Ovary (tissue), 7 donors: ENCODE measurements at regions not wholly inside any gene's neighbourhood (a gene's known extent, or its start where the extent isn't known, plus 50 kb on each side); places are given as distances from the start of the nearest gene placed in this dataset.

ENCODE experiments used
- DNase-seq, 5 donors: peaks; one replicate each; pipeline ENCODE4 v3.0.0-alpha.2; 2019 to 2020
- H3K27ac ChIP-seq, 2 donors: fragments of 200-600 bp; one replicate each; pipeline versions ENCODE4 v1.5.1 to v1.8.0; 2019 to 2022
- H3K27me3 ChIP-seq: fragments of 200-600 bp; one replicate; pipeline ENCODE4 v1.8.0; 2022
- H3K36me3 ChIP-seq: fragments of 200-600 bp; sonication (generic); one replicate; pipeline ENCODE4 v1.5.1; 2019
- H3K4me1 ChIP-seq: one replicate; pipeline ENCODE4 v1.8.1; 2013; ENCODE audit warnings: mild to moderate bottlenecking, moderate library complexity; ENCODE audit not compliant: insufficient read depth
- H3K4me3 ChIP-seq: fragments of 200-600 bp; sonication (generic); one replicate; pipeline ENCODE4 v1.5.1; 2017
- H3K9me3 ChIP-seq, 2 donors: fragments of 200-600 bp in 1 of 2; sonication (generic) in 1 of 2; one replicate each; pipeline versions ENCODE4 v1.5.1 to v1.8.1; 2013 to 2019; ENCODE audit warnings: mild to moderate bottlenecking in 1 of 2, moderate library complexity in 1 of 2
- CTCF ChIP-seq, 3 donors: fragments of 450-650 bp in 2 of 3; fragments of 200-600 bp in 1 of 3; IDR thresholded peaks; one replicate each; pipeline versions ENCODE4 v1.5.1 to v1.8.0; 2016 to 2022; ENCODE audit warnings: antibody characterized with exemption in 3 of 3, mild to moderate bottlenecking in 1 of 3
- EP300 ChIP-seq: sonication (generic); formaldehyde crosslinking; IDR thresholded peaks from one replicate; pipeline ENCODE4 v1.6.1; 2017; ENCODE audit warnings: antibody characterized with exemption
- POLR2A ChIP-seq: fragments of 450-650 bp; IDR thresholded peaks from one replicate; pipeline ENCODE4 v1.6.1; 2017; ENCODE audit warnings: antibody characterized with exemption, mild to moderate bottlenecking, moderate library complexity
- WGBS, 3 donors: extraction: QIAGEN DNeasy Blood & Tissue Kit in 1 of 3; methylation state at CpG; one replicate each; pipeline versions ENCODE4 v1.1.5 to v1.1.7; 2013 to 2017; 5-methylcytosine and 5-hydroxymethylcytosine counted together
- intact Hi-C, 4 donors: fragments of 100-400 bp; cut with DNase I; formaldehyde crosslinking; loops; one replicate each; pipeline versions ENCODE4 v1.11.0 to v1.15.1; 2022 to 2023
- donor health status: DM: no; HTN: no; CAD: no; lungs with moderate emphysema.
- donor health status: DM: no; HTN: no; CAD: no.
- donor health status: Bipolar disorder and iron deficiency.
- donor health status: DM: no; HTN: no; CAD: no.
- donor health status: DM: yes; HTN: yes; CAD: no.

DNA sequence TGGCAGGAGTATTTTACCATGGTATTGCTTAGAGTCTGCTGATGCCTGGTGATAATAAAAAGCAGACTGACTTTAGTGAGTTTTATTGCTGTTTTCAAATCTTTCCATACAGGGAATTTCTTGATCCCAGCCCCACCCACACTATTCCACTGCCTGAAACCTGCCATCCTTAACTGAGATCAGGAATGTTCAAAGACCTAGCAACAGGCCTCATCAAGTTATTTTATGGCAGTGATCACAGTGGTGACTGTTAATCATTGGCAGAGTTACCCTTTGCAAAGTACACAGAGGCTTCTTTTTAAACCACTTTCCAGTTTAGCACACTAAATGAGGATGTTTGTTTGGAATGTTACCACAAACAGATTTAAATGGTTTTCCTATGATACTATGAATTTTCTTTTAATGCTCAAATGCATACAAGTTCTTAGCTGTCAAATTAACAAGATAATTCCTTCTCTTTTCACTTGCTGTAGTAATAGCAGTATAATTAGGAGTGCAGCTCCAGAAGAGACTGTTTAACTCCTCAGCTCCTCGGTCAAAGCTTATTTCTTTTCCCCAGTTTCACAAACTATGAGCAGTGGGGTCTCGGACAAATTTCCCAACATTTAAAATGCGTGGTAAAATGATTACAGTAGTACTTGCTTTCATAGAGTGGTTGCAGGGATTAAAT lies 69.9 kb upstream of the USP25 start:
- Histone ChIP-seq H3K9me3 (no peaks in the 10 kb centered on the region), H3K4me1 (no peaks in the 10 kb centered on the region), H3K36me3 (no peaks in the 10 kb centered on the region), H3K4me3 (no peak overlapping the region), H3K27me3 (no peaks in the 10 kb centered on the region), H3K27ac (no peak overlapping the region)
- no peak for DNase-seq
- TF ChIP-seq EP300: no peak
- TF ChIP-seq POLR2A: no peak
- intact Hi-C loops: no loop called here
- WGBS, 3 donors: 61 to 68% (median 62%) methylated on average over 3 of the region's 3 CpGs

DNA sequence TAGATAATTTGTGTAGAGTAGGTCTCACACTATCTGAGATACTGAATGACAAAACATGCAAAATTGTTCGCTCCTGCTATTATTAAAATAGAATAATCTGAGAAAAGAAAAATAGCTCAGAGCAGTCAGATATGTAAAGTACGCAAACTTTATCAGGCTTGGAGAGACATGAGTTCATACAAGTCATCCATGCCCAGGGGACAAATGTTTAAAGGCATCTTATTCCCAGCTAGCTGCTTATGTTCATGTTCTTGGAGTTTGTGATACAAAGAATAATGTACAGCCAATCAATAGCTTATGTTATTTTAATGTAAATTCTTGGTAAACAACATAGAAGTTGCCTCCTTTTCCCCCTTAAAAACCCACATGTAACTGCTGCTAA lies 69.4 kb upstream of the USP25 start:
- intact Hi-C loops: no loop called here
- Histone ChIP-seq H3K36me3 (no peaks in the 10 kb centered on the region), H3K4me1 (no peaks in the 10 kb centered on the region), H3K9me3 (no peaks in the 10 kb centered on the region), H3K27me3 (no peaks in the 10 kb centered on the region), H3K4me3 (no peak overlapping the region), H3K27ac (no peak overlapping the region)
- TF ChIP-seq POLR2A (no peak), EP300 (no peak), CTCF (IDR thresholded peaks at IDR 0.05) (no peak)
- 51 to 59% (median 54%) methylated on average over 2 of the region's 2 CpGs for WGBS, 3 donors
- DNase-seq: no peak

DNA sequence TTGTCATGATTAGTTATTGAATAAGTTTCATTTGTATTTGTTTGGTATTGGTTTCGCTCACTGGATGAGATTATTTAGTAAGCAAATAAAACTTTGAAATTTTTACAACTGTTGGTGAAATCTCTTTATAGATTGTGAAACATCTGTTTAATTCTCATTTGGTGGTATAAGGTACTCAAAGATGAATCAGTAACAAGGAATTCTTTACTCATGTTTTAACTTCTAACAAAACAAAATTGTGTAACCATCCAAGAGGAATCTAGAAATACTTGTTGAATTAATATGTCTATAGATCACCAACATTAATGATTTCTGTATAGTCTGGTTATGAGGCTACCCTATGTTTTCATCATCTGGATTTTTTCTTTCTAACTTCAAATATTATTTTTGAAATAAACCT lies 62.8 kb upstream of the USP25 start:
- H3K4me1 ChIP-seq: no peaks in the 10 kb centered on the region
- TF ChIP-seq POLR2A: no peak
- no peak for TF ChIP-seq EP300
- TF ChIP-seq CTCF (IDR thresholded peaks at IDR 0.05): no peak
- H3K27me3 ChIP-seq: no peaks in the 10 kb centered on the region
- no peaks in the 10 kb centered on the region for H3K36me3 ChIP-seq
- 92 to 95% (median 95%) methylated on average over 1 of the region's 1 CpG for WGBS, 3 donors
- DNase-seq: no peak
- H3K9me3 ChIP-seq: no peaks in the 10 kb centered on the region
- no peak overlapping the region for H3K4me3 ChIP-seq
- H3K27ac ChIP-seq: no peak overlapping the region
- intact Hi-C loops: no loop called here

DNA sequence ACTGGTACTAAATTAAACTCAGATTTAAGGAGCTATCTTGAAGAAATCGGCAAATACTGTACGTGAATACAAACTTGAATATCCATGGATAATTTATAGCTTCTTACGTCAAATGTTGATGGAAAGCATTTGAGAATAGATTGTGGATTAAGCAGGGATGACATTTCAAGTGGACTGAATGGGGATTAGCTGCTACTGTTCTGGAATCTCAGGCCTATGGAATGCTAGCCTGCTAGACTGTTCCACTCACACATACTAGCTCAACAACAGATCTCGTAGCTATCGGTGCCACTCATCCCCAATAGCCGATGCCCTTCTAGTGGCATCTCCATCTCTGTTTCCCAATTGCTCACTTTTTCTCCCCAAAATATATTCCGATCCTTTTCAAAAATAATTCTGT lies 62.0 kb upstream of the USP25 start:
- no peaks in the 10 kb centered on the region for H3K36me3 ChIP-seq
- H3K27me3 ChIP-seq: no peaks in the 10 kb centered on the region
- intact Hi-C loops: no loop called here
- no peak overlapping the region for H3K27ac ChIP-seq
- no peaks in the 10 kb centered on the region for H3K4me1 ChIP-seq
- no peak for DNase-seq
- no peaks in the 10 kb centered on the region for H3K9me3 ChIP-seq
- TF ChIP-seq POLR2A (no peak), CTCF (IDR thresholded peaks at IDR 0.05) (no peak), EP300 (no peak)
- no peak overlapping the region for H3K4me3 ChIP-seq
- WGBS, 3 donors: 82 to 84% (median 83%) methylated on average over 7 of the region's 7 CpGs

- Histone ChIP-seq H3K9me3 (no peaks in the 10 kb centered on the region), H3K27ac (no peak overlapping the region), H3K27me3 (no peaks in the 10 kb centered on the region), H3K4me3 (no peak overlapping the region), H3K4me1 (no peaks in the 10 kb centered on the region), H3K36me3 (no peaks in the 10 kb centered on the region)
- WGBS, 3 donors: 22 to 51% (median 34%) methylated on average over 2 of the region's 2 CpGs
- no peak for DNase-seq
- TF ChIP-seq EP300 (no peak), CTCF (IDR thresholded peaks at IDR 0.05) (no peak), POLR2A (no peak)
- intact Hi-C loops: no loop called here
Measured at GRCh38 chr21:15669247-15669646, 60.5 kb upstream of the USP25 start.
